Sigmoid colon (tissue), 4 donors: ENCODE measurements at regions not wholly inside any gene's neighbourhood (a gene's known extent, or its start where the extent isn't known, plus 50 kb on each side); places are given as distances from the start of the nearest gene placed in this dataset.

Experiments
- EP300 ChIP-seq, 4 donors: sonication (generic); formaldehyde crosslinking; IDR thresholded peaks; one replicate each; pipeline ENCODE4 v1.6.1; 2017; ENCODE audit warnings: antibody characterized with exemption in 4 of 4
- POLR2A ChIP-seq, 2 donors: fragments of 450-650 bp; IDR thresholded peaks; one replicate each; pipeline ENCODE4 v1.6.1; 2016; ENCODE audit warnings: antibody characterized with exemption in 2 of 2, mild to moderate bottlenecking in 2 of 2, moderate library complexity in 2 of 2
- POLR2AphosphoS5 ChIP-seq, 4 donors: sonication (generic); formaldehyde crosslinking; IDR thresholded peaks; one replicate each; pipeline ENCODE4 v1.6.1; 2017; ENCODE audit warnings: antibody characterized with exemption in 4 of 4
- TF ChIP-seq, protein P1 (sequence below), 4 experiments: fragments of 450-650 bp in 3 of 4; fragments of 200-600 bp in 1 of 4; IDR thresholded peaks; one replicate each; pipeline ENCODE4 v1.5.1; 2016 to 2019; ENCODE audit warnings: antibody characterized with exemption in 4 of 4, mild to moderate bottlenecking in 3 of 4, moderate library complexity in 2 of 4

- TF ChIP-seq, protein P1, sequence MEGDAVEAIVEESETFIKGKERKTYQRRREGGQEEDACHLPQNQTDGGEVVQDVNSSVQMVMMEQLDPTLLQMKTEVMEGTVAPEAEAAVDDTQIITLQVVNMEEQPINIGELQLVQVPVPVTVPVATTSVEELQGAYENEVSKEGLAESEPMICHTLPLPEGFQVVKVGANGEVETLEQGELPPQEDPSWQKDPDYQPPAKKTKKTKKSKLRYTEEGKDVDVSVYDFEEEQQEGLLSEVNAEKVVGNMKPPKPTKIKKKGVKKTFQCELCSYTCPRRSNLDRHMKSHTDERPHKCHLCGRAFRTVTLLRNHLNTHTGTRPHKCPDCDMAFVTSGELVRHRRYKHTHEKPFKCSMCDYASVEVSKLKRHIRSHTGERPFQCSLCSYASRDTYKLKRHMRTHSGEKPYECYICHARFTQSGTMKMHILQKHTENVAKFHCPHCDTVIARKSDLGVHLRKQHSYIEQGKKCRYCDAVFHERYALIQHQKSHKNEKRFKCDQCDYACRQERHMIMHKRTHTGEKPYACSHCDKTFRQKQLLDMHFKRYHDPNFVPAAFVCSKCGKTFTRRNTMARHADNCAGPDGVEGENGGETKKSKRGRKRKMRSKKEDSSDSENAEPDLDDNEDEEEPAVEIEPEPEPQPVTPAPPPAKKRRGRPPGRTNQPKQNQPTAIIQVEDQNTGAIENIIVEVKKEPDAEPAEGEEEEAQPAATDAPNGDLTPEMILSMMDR (IDR thresholded peaks at IDR 0.05), result no peak
- peak in 2 of 4 donors; percentile 40 to 43 for TF ChIP-seq POLR2AphosphoS5 (IDR thresholded peaks at IDR 0.05)
- TF ChIP-seq POLR2A (IDR thresholded peaks at IDR 0.05), result no peak
- TF ChIP-seq EP300 (IDR thresholded peaks at IDR 0.05), result no peak
Measured at GRCh38 chr2:42959234-42960001, 167.0 kb upstream of the HAAO start.
